HCT116 (cell line): ENCODE measurements at regions not wholly inside any gene's neighbourhood (a gene's known extent, or its start where the extent isn't known, plus 50 kb on each side); places are given as distances from the start of the nearest gene placed in this dataset.

Experiments used
- ATAC-seq: fragments of 200-7000 bp; cut with Tn5 transposase; 2 replicates; pipeline ENCODE4 v1.9.1; 2020; ENCODE audit warnings: mild to moderate bottlenecking, moderate library complexity
- BruUV-seq: library from RNA; stranded (reverse); fragments of 400-500 nt; replicated peaks from 2 replicates; lab custom pipeline; 2021; lab: Mats Ljungman, UMichigan
- CTCF ChIA-PET: fragments of 300-600 bp; sonication (Branson Sonifier 250); formaldehyde crosslinking; loops from one replicate; lab custom pipeline; 2021; ENCODE audit warnings: antibody characterized with exemption; lab: Charles Lee
- POLR2A ChIA-PET: fragments of 300-600, 350-600 bp; sonication (Branson Sonifier 250); formaldehyde crosslinking; loops from one replicate; lab custom pipeline; 2021; ENCODE audit warnings: antibody characterized with exemption; lab: Charles Lee
- RAD21 ChIA-PET, 2 experiments: fragments of 300-600 bp; sonication (Branson Sonifier 250); formaldehyde crosslinking; loops; one replicate each; lab custom pipeline; 2023; ENCODE audit warnings: low total read pairs in 2 of 2; ENCODE audit not compliant: uncharacterized antibody in 2 of 2, unreplicated experiment in 2 of 2, low non-redundant PET in 1 of 2; lab: Charles Lee
- DNase-seq: peaks from one replicate; pipeline ENCODE4 v3.0.0-alpha.2; 2010; ENCODE audit warnings: low read depth, low spot score
- H2AFZ ChIP-seq: fragments of 200-600 bp; shearing (Covaris generic), sonication (generic); 2 replicates; pipeline ENCODE4 v1.6.1; 2017; ENCODE audit warnings: low read depth, mixed run types, mixed read lengths, antibody characterized with exemption, low read length; ENCODE audit not compliant: poor library complexity, severe bottlenecking
- H3K27ac ChIP-seq: 2 replicates; pipeline ENCODE4 v1.5.1; 2012; ENCODE audit warnings: low read depth, low read length
- H3K27me3 ChIP-seq: fragments of 200-600 bp; sonication (generic); 2 replicates; pipeline ENCODE4 v1.6.1; 2016; ENCODE audit warnings: mixed run types, low read length, mixed read lengths; ENCODE audit not compliant: insufficient read depth
- H3K36me3 ChIP-seq, 2 experiments: fragments of 200-500 bp in 1 of 2; fragments of 200-600 bp in 1 of 2; sonication (Bioruptor generic) in 1 of 2; sonication (generic) in 1 of 2; 2 replicates each; pipeline versions ENCODE4 v1.5.1 to v1.6.1; 2014 to 2016; ENCODE audit warnings: low read length in 2 of 2, inconsistent platforms in 1 of 2, mixed read lengths in 1 of 2, mixed run types in 1 of 2; ENCODE audit not compliant: insufficient read depth in 2 of 2, control insufficient read depth in 1 of 2
- H3K4me1 ChIP-seq, 2 experiments: fragments of 200-600 bp in 1 of 2; sonication (generic) in 1 of 2; 2 replicates each; pipeline versions ENCODE4 v1.5.1 to v1.6.1; 2012 to 2017; ENCODE audit warnings: low read length in 2 of 2, inconsistent platforms in 1 of 2, mild to moderate bottlenecking in 1 of 2, mixed read lengths in 1 of 2, mixed run types in 1 of 2, moderate library complexity in 1 of 2; ENCODE audit not compliant: insufficient read depth in 2 of 2, control insufficient read depth in 1 of 2
- H3K4me2 ChIP-seq: fragments of 200-600 bp; sonication (generic); 2 replicates; pipeline ENCODE4 v1.6.1; 2017; ENCODE audit warnings: mixed run types, low read length, mixed read lengths
- H3K4me3 ChIP-seq, 2 experiments: fragments of 200-600 bp in 1 of 2; sonication (generic) in 1 of 2; replicated peaks in 1 of 2; 2 replicates each; pipeline ENCODE4 v1.5.1; 2011 to 2016; ENCODE audit warnings: low read length in 2 of 2, control low read depth in 1 of 2, low read depth in 1 of 2, mild to moderate bottlenecking in 1 of 2, mixed read lengths in 1 of 2, mixed run types in 1 of 2
- H3K79me2 ChIP-seq: fragments of 200-600 bp; sonication (generic); 2 replicates; pipeline ENCODE4 v1.6.1; 2017; ENCODE audit warnings: mild to moderate bottlenecking, mixed run types, low read length, moderate library complexity, mixed read lengths; ENCODE audit not compliant: insufficient read depth
- H3K9ac ChIP-seq: fragments of 200-600 bp; sonication (generic); 2 replicates; pipeline ENCODE4 v1.6.1; 2016; ENCODE audit warnings: low read length, mixed read lengths
- H3K9me2 ChIP-seq: fragments of 200-600 bp; sonication (generic), shearing (Covaris generic); 2 replicates; pipeline ENCODE4 v1.6.1; 2017; ENCODE audit warnings: mixed run types, mild to moderate bottlenecking, moderate library complexity; ENCODE audit not compliant: insufficient read depth
- H3K9me3 ChIP-seq, 2 experiments: fragments of 200-500 bp in 1 of 2; fragments of 200-600 bp in 1 of 2; sonication (Bioruptor generic) in 1 of 2; sonication (generic) in 1 of 2; 2 replicates each; pipeline ENCODE4 v1.6.1; 2014 to 2017; ENCODE audit warnings: low read length in 2 of 2, mixed read lengths in 2 of 2, inconsistent platforms in 1 of 2, low read depth in 1 of 2, mild to moderate bottlenecking in 1 of 2, mixed run types in 1 of 2, moderate library complexity in 1 of 2; ENCODE audit not compliant: control insufficient read depth in 1 of 2, insufficient read depth in 1 of 2
- H4K20me1 ChIP-seq: fragments of 200-600 bp; sonication (generic), shearing (Covaris generic); 2 replicates; pipeline ENCODE4 v1.6.1; 2017; ENCODE audit warnings: mixed run types, mild to moderate bottlenecking, moderate library complexity; ENCODE audit not compliant: insufficient read depth
- EGR1 ChIP-seq: IDR thresholded peaks from 2 replicates; pipeline ENCODE4 v1.6.1; 2012; ENCODE audit warnings: low read depth
- ELF1 ChIP-seq: IDR thresholded peaks from 2 replicates; pipeline ENCODE4 v1.6.1; 2012; ENCODE audit warnings: low read depth, borderline replicate concordance
- EZH2 ChIP-seq: fragments of 200-600 bp; sonication (generic); IDR thresholded peaks from 2 replicates; pipeline ENCODE4 v1.6.1; 2017; ENCODE audit warnings: antibody characterized with exemption, mixed run types
- EZH2phosphoT487 ChIP-seq: fragments of 200-600 bp; IDR thresholded peaks from 2 replicates; pipeline ENCODE4 v1.6.1; 2018; ENCODE audit warnings: antibody characterized with exemption, borderline replicate concordance
- FOSL1 ChIP-seq: IDR thresholded peaks from 2 replicates; pipeline ENCODE4 v1.6.1; 2012; ENCODE audit warnings: low read depth
- JUND ChIP-seq: IDR thresholded peaks from 2 replicates; pipeline ENCODE4 v1.6.1; 2012
- POLR2A ChIP-seq: IDR thresholded peaks from 2 replicates; pipeline ENCODE4 v1.7.0; 2011; ENCODE audit warnings: borderline replicate concordance; ENCODE audit not compliant: insufficient read depth, insufficient read length; ENCODE audit errors: extremely low read depth
- RAD21 ChIP-seq: IDR thresholded peaks from 2 replicates; pipeline ENCODE4 v1.6.1; 2012; ENCODE audit warnings: low read depth, mild to moderate bottlenecking
- SIN3A ChIP-seq: IDR thresholded peaks from 2 replicates; pipeline ENCODE4 v1.6.1; 2012; ENCODE audit warnings: low read depth
- SP1 ChIP-seq: IDR thresholded peaks from 2 replicates; pipeline ENCODE4 v1.6.1; 2012; ENCODE audit warnings: low read depth
- TCF7L2 ChIP-seq: IDR thresholded peaks from 2 replicates; pipeline ENCODE4 v1.7.0; 2011; ENCODE audit warnings: borderline replicate concordance, inconsistent platforms; ENCODE audit not compliant: insufficient read depth, insufficient read length; ENCODE audit errors: extremely low read depth
- YY1 ChIP-seq: IDR thresholded peaks from 2 replicates; pipeline ENCODE4 v1.6.1; 2011; ENCODE audit warnings: low read length, low read depth, moderate library complexity, mild to moderate bottlenecking; ENCODE audit not compliant: insufficient replicate concordance; ENCODE audit errors: extremely low read depth
- ZFX ChIP-seq: fragments of 450-650 bp; IDR thresholded peaks from 2 replicates; pipeline ENCODE4 v1.6.1; 2017
- ZNF274 ChIP-seq: fragments of 200-500 bp; sonication (Bioruptor generic); IDR thresholded peaks from 2 replicates; pipeline ENCODE4 v1.6.1; 2014; ENCODE audit warnings: mild to moderate bottlenecking, low read depth, low read length, inconsistent platforms
- intact Hi-C: fragments of 100-400 bp; cut with micrococcal nuclease; formaldehyde crosslinking; loops from 2 replicates; pipeline ENCODE4 v1.10.0; 2022
- TF ChIP-seq, protein P1 (sequence below): IDR thresholded peaks from 2 replicates; pipeline ENCODE4 v1.6.1; 2012; ENCODE audit warnings: low read depth
- TF ChIP-seq, protein P2 (sequence below): IDR thresholded peaks from 2 replicates; pipeline ENCODE4 v1.6.1; 2012
- TF ChIP-seq, protein P3 (sequence below): IDR thresholded peaks from 2 replicates; pipeline ENCODE4 v1.6.1; 2011; ENCODE audit warnings: mild to moderate bottlenecking, low read length, moderate library complexity; ENCODE audit not compliant: insufficient replicate concordance; ENCODE audit errors: extremely low read depth
- TF ChIP-seq, protein P4 (sequence below): IDR thresholded peaks from 2 replicates; pipeline ENCODE4 v1.6.1; 2012

DNA sequence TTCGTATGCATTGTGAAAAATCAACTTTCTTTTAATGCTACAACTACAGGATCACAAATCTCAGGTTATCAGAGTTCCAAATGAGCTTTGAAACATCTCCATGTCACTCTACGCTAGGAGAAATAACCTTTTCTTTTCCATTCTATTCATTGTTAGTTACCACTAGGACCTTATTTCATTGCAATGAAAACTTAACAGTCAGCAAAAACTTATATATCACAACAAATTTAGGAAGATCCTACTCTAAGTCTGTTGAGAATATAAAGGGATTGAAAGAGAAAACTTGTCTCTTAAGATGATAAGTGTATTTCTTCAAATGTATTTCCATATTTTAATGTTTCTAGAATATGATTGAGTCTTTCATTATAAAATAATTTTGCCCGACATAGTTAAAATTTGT is 539.1 kb downstream of the TMTC2 start:
- ATAC-seq (no peak), DNase-seq (no peak)
- no peaks in the 10 kb centered on the region for H3K27me3 ChIP-seq
- H3K4me3 ChIP-seq = no peak overlapping the region
- H3K79me2 ChIP-seq = no peaks in the 10 kb centered on the region
- no peaks in the 10 kb centered on the region for H3K9me3 ChIP-seq
- no peaks in the 10 kb centered on the region for H3K4me1 ChIP-seq
- H4K20me1 ChIP-seq = no peaks in the 10 kb centered on the region
- ChIA-PET CTCF (no interaction called here), POLR2A (no interaction called here), RAD21 (no interaction called here)
- no peaks in the 10 kb centered on the region for H3K9me2 ChIP-seq
- no peak overlapping the region for H3K9ac ChIP-seq
- BruUV-seq = no TSS peak
- intact Hi-C loops = no loop called here
- H3K36me3 ChIP-seq = no peaks in the 10 kb centered on the region
- no peak overlapping the region for H3K4me2 ChIP-seq
- TF ChIP-seq ZFX = no peak
- TF ChIP-seq, protein P1, sequence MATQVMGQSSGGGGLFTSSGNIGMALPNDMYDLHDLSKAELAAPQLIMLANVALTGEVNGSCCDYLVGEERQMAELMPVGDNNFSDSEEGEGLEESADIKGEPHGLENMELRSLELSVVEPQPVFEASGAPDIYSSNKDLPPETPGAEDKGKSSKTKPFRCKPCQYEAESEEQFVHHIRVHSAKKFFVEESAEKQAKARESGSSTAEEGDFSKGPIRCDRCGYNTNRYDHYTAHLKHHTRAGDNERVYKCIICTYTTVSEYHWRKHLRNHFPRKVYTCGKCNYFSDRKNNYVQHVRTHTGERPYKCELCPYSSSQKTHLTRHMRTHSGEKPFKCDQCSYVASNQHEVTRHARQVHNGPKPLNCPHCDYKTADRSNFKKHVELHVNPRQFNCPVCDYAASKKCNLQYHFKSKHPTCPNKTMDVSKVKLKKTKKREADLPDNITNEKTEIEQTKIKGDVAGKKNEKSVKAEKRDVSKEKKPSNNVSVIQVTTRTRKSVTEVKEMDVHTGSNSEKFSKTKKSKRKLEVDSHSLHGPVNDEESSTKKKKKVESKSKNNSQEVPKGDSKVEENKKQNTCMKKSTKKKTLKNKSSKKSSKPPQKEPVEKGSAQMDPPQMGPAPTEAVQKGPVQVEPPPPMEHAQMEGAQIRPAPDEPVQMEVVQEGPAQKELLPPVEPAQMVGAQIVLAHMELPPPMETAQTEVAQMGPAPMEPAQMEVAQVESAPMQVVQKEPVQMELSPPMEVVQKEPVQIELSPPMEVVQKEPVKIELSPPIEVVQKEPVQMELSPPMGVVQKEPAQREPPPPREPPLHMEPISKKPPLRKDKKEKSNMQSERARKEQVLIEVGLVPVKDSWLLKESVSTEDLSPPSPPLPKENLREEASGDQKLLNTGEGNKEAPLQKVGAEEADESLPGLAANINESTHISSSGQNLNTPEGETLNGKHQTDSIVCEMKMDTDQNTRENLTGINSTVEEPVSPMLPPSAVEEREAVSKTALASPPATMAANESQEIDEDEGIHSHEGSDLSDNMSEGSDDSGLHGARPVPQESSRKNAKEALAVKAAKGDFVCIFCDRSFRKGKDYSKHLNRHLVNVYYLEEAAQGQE = no peak
- no peak for TF ChIP-seq RAD21
- TF ChIP-seq, protein P2, sequence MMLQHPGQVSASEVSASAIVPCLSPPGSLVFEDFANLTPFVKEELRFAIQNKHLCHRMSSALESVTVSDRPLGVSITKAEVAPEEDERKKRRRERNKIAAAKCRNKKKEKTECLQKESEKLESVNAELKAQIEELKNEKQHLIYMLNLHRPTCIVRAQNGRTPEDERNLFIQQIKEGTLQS = no peak
- no peak for TF ChIP-seq SIN3A
- TF ChIP-seq JUND = no peak
- TF ChIP-seq ZNF274 = no peak
- no peak overlapping the region for H2AFZ ChIP-seq
- no peak overlapping the region for H3K27ac ChIP-seq

DNA sequence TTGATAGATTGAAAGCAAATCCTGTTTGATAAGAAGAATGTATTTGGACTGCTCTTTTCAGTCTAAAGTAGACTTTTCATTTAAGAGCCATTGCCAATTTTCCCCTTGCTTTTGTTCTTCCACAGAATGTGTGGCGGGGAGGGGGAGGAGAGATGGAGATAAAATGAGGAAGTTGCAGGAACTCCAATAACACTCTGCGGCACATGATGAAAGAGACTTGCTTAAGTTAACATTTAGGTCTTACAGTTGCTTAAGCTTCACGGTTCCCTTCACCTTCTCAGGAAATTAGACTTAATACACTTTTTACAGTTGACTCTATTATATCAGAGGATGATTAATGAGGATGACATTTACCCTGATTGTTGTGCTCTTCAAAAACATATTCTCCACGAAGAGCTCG is 537.3 kb downstream of the TMTC2 start:
- ChIA-PET POLR2A (no interaction called here), RAD21 (no interaction called here), CTCF (no interaction called here)
- Histone ChIP-seq H3K36me3 (no peaks in the 10 kb centered on the region), H3K9ac (no peak overlapping the region), H4K20me1 (no peaks in the 10 kb centered on the region), H3K4me1 (no peaks in the 10 kb centered on the region), H3K9me3 (no peaks in the 10 kb centered on the region), H3K27me3 (no peaks in the 10 kb centered on the region), H3K79me2 (no peaks in the 10 kb centered on the region), H3K4me3 (no peak overlapping the region), H3K4me2 (no peak overlapping the region), H3K9me2 (no peaks in the 10 kb centered on the region), H3K27ac (no peak overlapping the region), H2AFZ (no peak overlapping the region)
- BruUV-seq = no TSS peak
- intact Hi-C loops = no loop called here
- no peak for DNase-seq
- no peak for ATAC-seq
- no peak for TF ChIP-seq EZH2
- TF ChIP-seq ELF1 = no peak
- no peak for TF ChIP-seq SP1
- TF ChIP-seq EGR1 = no peak
- TF ChIP-seq ZNF274 = no peak
- no peak for TF ChIP-seq EZH2phosphoT487
- TF ChIP-seq, protein P3, sequence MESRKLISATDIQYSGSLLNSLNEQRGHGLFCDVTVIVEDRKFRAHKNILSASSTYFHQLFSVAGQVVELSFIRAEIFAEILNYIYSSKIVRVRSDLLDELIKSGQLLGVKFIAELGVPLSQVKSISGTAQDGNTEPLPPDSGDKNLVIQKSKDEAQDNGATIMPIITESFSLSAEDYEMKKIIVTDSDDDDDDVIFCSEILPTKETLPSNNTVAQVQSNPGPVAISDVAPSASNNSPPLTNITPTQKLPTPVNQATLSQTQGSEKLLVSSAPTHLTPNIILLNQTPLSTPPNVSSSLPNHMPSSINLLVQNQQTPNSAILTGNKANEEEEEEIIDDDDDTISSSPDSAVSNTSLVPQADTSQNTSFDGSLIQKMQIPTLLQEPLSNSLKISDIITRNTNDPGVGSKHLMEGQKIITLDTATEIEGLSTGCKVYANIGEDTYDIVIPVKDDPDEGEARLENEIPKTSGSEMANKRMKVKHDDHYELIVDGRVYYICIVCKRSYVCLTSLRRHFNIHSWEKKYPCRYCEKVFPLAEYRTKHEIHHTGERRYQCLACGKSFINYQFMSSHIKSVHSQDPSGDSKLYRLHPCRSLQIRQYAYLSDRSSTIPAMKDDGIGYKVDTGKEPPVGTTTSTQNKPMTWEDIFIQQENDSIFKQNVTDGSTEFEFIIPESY = no peak
- no peak for TF ChIP-seq YY1
- TF ChIP-seq POLR2A = no peak
- TF ChIP-seq, protein P4, sequence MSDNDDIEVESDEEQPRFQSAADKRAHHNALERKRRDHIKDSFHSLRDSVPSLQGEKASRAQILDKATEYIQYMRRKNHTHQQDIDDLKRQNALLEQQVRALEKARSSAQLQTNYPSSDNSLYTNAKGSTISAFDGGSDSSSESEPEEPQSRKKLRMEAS = no peak
- no peak for TF ChIP-seq FOSL1
- no peak for TF ChIP-seq TCF7L2
